HG02763 (cell line): ENCODE measurements at regions not wholly inside any gene's neighbourhood (a gene's known extent, or its start where the extent isn't known, plus 50 kb on each side); places are given as distances from the start of the nearest gene placed in this dataset.

Source experiments
- ATAC-seq: cut with Tn5 transposase; IDR thresholded peaks from one replicate; pipeline ENCODE4 v1.9.1; 2021; ENCODE audit warnings: mild to moderate bottlenecking, moderate library complexity; ENCODE audit not compliant: unreplicated experiment

- no peak for ATAC-seq
These were observed 2012.5 kb upstream of the LRRTM1 start for GRCh38 chr2:82317012-82317411.

DNA sequence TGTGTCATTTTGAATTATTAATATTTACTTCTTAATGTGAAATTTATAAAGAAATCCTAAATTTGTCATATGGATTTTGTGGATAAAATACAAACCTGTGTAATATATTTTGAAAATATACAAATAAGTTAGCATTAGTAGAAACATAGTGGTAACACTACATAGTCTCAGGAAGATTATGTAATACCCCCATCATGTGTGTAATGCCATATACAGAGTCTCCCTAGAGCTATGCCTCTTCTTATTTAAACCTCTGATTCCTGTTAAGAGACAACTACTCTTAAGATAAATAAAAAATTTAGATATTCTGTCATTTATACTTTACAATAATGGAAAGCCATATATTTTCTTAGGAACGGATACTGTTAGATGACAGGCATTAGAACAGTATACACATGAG is 2012.0 kb upstream of the LRRTM1 start:
- ATAC-seq: no peak

GRCh38 chr2:82314836-82315472 is 2010.4 kb upstream of the LRRTM1 start:
- no peak for ATAC-seq

DNA sequence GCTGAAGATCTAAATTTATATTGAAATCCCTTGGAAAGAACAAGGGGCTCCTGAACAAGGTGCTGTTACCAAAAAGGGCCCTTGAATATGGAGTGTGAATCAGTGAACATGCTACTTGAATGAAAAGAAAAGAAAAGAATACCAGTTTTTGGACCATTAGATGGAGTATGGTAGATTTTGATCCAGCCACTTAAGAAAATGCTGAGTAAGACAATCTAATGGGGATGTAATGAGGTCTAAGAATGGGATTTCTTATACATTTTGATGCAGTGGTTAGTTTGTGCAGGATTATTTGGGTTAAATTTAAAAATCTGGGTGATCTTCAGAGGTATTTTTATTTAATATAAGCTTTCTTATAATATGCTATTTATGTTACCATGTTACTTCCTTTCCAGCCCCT is 2003.0 kb upstream of the LRRTM1 start:
- no peak for ATAC-seq

- ATAC-seq: no peak
These were observed 1997.0 kb upstream of the LRRTM1 start for GRCh38 chr2:82301506-82301905.

- ATAC-seq: no peak
These were observed 1984.9 kb upstream of the LRRTM1 start for GRCh38 chr2:82289446-82289845.

DNA sequence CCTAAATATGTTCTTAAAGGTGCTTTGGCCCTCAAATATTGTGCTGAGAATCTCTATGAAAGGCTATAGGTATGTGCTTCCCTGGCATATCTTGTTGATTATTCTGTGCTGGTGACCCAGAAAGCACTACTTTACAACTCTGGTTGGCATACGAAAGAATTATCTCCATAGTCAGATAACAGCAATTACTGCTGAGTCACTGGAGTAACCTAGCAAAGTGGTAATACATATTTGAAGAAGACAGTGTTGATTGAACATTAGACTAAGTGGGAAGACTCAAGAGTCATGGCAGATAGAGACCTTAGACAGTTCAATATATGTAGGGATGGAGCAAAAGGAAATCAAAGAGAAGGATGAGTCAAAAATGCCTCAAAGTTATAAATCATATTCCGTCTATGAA is 1978.5 kb upstream of the LRRTM1 start:
- ATAC-seq: no peak

GRCh38 chr2:82282111-82282882 is 1977.7 kb upstream of the LRRTM1 start:
- ATAC-seq: no peak

GRCh38 chr2:82279367-82279766 is 1974.8 kb upstream of the LRRTM1 start:
- ATAC-seq: no peak

GRCh38 chr2:82278416-82278815 is 1973.9 kb upstream of the LRRTM1 start:
- no peak for ATAC-seq

DNA sequence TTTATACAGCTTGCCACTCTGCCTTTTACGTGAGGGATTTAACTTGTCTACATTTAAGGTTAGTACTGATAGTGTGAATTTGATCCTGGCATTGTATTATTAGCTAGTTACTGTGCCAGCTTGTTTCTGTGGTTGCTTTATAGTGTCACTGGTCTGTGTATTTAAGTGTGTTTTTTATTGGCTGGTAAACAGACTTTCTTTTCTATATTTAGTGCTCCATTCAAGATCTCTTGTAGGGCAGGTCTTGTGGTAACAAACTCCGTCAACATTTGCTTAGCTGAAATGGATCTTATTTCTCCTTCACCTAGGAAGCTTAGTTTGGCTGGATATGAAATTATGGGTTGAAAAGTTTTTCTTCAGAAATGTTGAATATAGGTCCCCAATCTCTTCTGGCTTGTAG is 1971.0 kb upstream of the LRRTM1 start:
- ATAC-seq: no peak

GRCh38 chr2:82268446-82268845 is 1963.9 kb upstream of the LRRTM1 start:
- ATAC-seq: no peak

GRCh38 chr2:82260521-82260920 is 1956.0 kb upstream of the LRRTM1 start:
- no peak for ATAC-seq

DNA sequence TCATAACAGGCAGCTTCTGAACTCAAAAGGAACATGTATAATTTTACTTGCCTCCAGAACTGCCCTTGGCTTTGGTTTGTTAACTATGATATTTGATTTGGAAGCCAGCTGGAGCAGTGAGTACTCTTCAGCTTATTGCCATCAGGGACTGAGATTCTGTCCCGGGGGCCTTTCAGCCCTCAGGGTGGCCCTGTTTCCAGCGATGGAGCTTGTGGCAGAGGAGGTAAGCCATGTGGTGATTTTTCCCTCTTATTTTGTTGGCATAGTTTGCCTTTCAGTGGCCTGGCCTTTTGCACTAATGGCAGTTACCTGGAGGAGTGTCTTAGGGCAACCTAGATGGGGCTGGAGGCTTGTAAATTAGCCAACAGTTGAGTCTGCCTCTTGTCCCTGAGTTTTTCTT is 1955.0 kb upstream of the LRRTM1 start:
- no peak for ATAC-seq

GRCh38 chr2:82257796-82258555 is 1953.4 kb upstream of the LRRTM1 start:
- no peak for ATAC-seq

DNA sequence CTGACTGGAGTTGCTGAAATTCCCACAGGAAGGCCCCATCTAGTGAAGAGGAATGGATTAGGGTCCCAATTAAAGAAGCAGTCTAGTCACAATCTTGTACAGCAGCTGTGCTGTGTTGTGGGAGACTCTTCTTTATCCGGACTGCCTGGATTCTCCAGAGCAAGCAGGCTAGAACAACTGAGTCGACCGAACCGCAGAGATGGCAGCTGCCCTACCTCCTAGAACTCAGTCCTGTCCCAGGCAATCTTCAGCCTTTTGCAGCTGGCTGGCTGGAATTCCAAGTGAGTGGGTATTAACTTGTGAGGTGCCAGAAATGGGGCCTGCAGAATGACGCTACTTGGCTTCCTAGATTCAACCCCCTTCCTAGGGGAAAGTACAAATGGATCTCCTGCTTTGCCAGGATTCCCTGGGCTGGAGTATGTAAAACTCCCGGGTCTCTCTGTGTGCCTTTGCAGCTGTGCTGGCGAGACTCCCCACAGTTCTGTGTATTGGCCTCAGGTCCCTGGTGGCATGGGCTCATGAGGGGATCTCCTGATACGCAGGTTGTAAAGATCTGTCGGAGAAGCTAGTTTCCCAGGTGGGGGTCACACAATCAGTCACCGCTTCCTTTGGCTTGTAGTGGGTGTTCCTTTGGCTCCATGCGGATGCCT is 1952.6 kb upstream of the LRRTM1 start:
- no peak for ATAC-seq

DNA sequence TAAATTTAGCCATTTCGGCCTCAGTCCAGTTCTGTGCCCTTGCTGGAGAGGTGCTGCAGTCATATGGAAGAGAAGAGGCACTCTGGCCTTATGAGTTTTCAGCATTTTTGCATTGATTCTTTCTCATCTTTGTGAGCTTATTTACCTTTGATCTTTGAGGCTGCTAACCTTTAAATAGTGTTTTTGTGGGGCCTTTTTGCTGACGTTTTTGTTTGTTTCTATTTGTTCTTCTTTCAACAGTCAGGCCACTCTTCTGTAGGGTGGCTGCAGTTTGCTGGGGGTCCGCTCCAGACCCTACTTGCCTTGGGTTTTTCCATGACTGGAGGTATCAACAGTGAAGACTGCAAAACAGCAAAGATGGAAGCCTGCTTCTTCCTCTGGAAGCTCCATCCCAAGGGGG is 1951.7 kb upstream of the LRRTM1 start:
- no peak for ATAC-seq

DNA sequence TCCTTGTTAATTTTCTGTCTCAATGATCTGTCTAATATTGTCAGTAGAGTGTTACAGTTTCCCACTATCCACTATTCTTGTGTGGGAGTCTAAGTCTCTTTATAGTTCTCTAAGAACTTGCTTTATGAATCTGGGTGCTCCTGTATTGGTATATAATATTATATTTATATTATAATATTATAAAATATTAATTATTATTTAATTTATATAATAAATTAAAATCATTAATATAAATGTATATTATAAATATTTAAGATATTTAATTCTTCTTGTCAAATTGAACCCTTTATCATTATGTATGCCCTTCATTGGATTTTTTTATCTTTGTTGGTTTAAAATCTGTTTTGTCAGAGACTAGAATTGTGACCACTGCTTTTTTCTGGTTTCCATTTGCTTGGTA is 1950.2 kb upstream of the LRRTM1 start:
- ATAC-seq: no peak

- ATAC-seq: no peak
These were observed 1941.7 kb upstream of the LRRTM1 start for GRCh38 chr2:82246220-82246775.

DNA sequence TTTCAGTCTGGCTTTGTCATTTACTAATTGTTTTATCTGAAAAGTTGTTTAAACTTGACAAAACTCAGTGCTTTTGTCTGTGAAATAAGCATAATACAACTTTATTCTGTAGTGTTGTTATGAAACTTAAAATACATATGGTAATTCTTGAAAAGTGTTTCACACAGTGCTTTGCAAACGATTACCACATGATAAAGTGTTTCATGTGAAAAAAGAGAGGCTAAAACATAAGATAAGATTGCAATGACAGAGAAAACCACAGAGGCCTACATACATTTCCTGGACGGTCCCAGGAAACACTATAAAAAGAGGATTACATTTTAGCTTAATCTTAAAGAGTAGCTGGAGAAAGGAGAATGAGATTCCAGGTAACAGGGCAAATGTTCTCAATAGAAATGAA is 1934.6 kb upstream of the LRRTM1 start:
- no peak for ATAC-seq

DNA sequence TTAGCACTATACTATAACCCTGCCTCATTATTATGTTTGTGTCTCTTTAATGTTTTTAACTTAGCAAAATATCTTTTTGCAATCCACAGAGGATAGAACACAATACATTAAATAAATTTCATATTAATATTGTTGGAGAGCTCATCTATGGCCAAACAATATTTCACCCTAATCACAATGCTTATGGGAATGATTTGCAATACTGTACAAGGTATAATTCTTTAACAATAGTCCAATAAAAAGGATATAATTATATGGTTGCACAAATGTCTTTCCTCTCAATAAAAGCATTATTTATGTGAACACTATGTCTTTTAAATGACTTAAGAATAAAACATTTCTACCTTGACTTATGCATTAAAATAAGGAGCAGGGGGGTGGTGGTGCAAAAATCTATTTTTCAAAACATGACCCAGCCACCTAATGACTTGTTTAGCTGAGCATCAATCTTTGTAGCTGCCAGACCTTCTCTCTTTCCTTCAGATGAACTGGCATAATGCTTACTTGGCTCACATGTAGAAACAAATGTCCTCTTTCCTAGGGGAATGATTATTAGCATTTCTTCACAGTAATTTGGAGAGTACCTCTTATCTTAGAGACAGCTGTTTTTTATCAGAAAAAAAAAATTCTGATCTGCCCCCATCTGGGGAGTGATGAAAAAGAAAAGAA is 1933.6 kb upstream of the LRRTM1 start:
- no peak for ATAC-seq
